Thymus (tissue), 11 donors: ENCODE measurements at regions not wholly inside any gene's neighbourhood (a gene's known extent, or its start where the extent isn't known, plus 50 kb on each side); places are given as distances from the start of the nearest gene placed in this dataset.

Experiments
- DNase-seq, 9 donors: peaks; one replicate each; pipeline ENCODE4 v3.0.0-alpha.2; 2013; ENCODE audit warnings: low spot score in 9 of 9, low read depth in 6 of 9, missing footprints in 1 of 9
- H3K27ac ChIP-seq, 2 donors: one replicate each; pipeline ENCODE4 v1.5.1; 2013; ENCODE audit warnings: control low read depth in 1 of 2, low read depth in 1 of 2, low read length in 1 of 2, mild to moderate bottlenecking in 1 of 2, moderate library complexity in 1 of 2
- H3K27me3 ChIP-seq, 2 donors: one replicate each; pipeline ENCODE4 v1.5.1; 2013; ENCODE audit warnings: low read length in 1 of 2; ENCODE audit not compliant: control insufficient read depth in 2 of 2, insufficient read depth in 1 of 2
- H3K36me3 ChIP-seq, 2 donors: one replicate each; pipeline ENCODE4 v1.5.1; 2013; ENCODE audit warnings: low read length in 1 of 2, mild to moderate bottlenecking in 1 of 2, moderate library complexity in 1 of 2; ENCODE audit not compliant: control insufficient read depth in 2 of 2, insufficient read depth in 2 of 2
- H3K4me1 ChIP-seq, 2 donors: one replicate each; pipeline ENCODE4 v1.5.1; 2013; ENCODE audit warnings: low read length in 2 of 2; ENCODE audit not compliant: control insufficient read depth in 2 of 2, insufficient read depth in 2 of 2
- H3K4me3 ChIP-seq, 2 donors: one replicate each; pipeline ENCODE4 v1.5.1; 2013; ENCODE audit warnings: low read length in 2 of 2, control low read depth in 1 of 2, mild to moderate bottlenecking in 1 of 2
- H3K9me3 ChIP-seq, 2 donors: one replicate each; pipeline ENCODE4 v1.5.1; 2013; ENCODE audit warnings: low read length in 1 of 2, mild to moderate bottlenecking in 1 of 2; ENCODE audit not compliant: control insufficient read depth in 2 of 2, insufficient read depth in 1 of 2
- WGBS: extraction: QIAGEN DNeasy Blood & Tissue Kit; methylation state at CpG from one replicate; pipeline ENCODE4 v1.1.7; 2013; 5-methylcytosine and 5-hydroxymethylcytosine counted together
- donor health status: healthy.

- no peak for DNase-seq
- Histone ChIP-seq H3K4me1 (no peaks in the 10 kb centered on the region), H3K4me3 (no peak overlapping the region), H3K27ac (no peak overlapping the region), H3K36me3 (no peaks in the 10 kb centered on the region), H3K27me3 (no peaks in the 10 kb centered on the region), H3K9me3 (no peaks in the 10 kb centered on the region)
- WGBS, result 48% methylated on average over 2 of the region's 2 CpGs
Measured at GRCh38 chr3:154510780-154511179, 80.8 kb upstream of the GPR149 start.

- Histone ChIP-seq H3K27me3 (no peaks in the 10 kb centered on the region), H3K4me1 (no peaks in the 10 kb centered on the region), H3K9me3 (no peaks in the 10 kb centered on the region), H3K4me3 (no peak overlapping the region), H3K36me3 (no peaks in the 10 kb centered on the region), H3K27ac (no peak overlapping the region)
- no peak for DNase-seq
- 90% methylated on average over 2 of the region's 2 CpGs for WGBS
Measured at GRCh38 chr3:154507727-154508126, 77.7 kb upstream of the GPR149 start.

DNA sequence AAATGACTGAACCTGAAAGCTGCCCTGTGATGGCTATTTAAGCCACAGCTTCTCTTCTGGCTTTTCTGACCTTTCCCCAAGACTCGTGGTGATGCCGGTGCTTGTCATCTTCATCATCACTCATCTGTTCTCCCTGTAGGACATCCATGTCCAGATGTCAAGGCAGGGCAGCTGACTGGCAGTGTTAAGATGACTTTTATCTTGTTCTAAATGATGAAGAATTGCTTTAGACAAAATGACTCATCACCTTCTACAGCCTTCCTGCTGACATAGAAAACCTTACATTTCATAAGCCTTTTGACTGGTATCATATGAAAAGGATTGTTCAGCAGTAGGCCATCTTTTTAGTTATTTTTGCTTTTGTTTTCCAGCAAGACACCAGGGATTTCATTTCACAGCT lies 67.0 kb upstream of the GPR149 start:
- Histone ChIP-seq H3K27ac (no peak overlapping the region), H3K4me1 (no peaks in the 10 kb centered on the region), H3K27me3 (no peaks in the 10 kb centered on the region), H3K36me3 (no peaks in the 10 kb centered on the region), H3K9me3 (no peaks in the 10 kb centered on the region), H3K4me3 (no peak overlapping the region)
- DNase-seq, result no peak
- WGBS, result 93% methylated on average over 2 of the region's 2 CpGs

GRCh38 chr3:154496540-154496939 lies 66.5 kb upstream of the GPR149 start:
- Histone ChIP-seq H3K4me1 (no peaks in the 10 kb centered on the region), H3K36me3 (no peaks in the 10 kb centered on the region), H3K4me3 (no peak overlapping the region), H3K27ac (no peak overlapping the region), H3K27me3 (no peaks in the 10 kb centered on the region), H3K9me3 (no peaks in the 10 kb centered on the region)
- DNase-seq, result no peak
- WGBS, result 94% methylated on average over 2 of the region's 2 CpGs

- DNase-seq, result no peak
- no peaks in the 10 kb centered on the region for H3K36me3 ChIP-seq
- no peak overlapping the region for H3K27ac ChIP-seq
- H3K4me1 ChIP-seq, result no peaks in the 10 kb centered on the region
- H3K27me3 ChIP-seq, result no peaks in the 10 kb centered on the region
- no peak overlapping the region for H3K4me3 ChIP-seq
- WGBS, result 91% methylated on average over 9 of the region's 9 CpGs
- H3K9me3 ChIP-seq, result no peaks in the 10 kb centered on the region
Measured at GRCh38 chr3:154486949-154487348, 57.0 kb upstream of the GPR149 start.

- no peaks in the 10 kb centered on the region for H3K4me1 ChIP-seq
- no peak for DNase-seq
- WGBS, result 94% methylated on average over 3 of the region's 3 CpGs
- no peaks in the 10 kb centered on the region for H3K36me3 ChIP-seq
- H3K4me3 ChIP-seq, result no peak overlapping the region
- H3K9me3 ChIP-seq, result no peaks in the 10 kb centered on the region
- no peak overlapping the region for H3K27ac ChIP-seq
- no peaks in the 10 kb centered on the region for H3K27me3 ChIP-seq
Measured at GRCh38 chr3:154482507-154482906, 52.5 kb upstream of the GPR149 start.

DNA sequence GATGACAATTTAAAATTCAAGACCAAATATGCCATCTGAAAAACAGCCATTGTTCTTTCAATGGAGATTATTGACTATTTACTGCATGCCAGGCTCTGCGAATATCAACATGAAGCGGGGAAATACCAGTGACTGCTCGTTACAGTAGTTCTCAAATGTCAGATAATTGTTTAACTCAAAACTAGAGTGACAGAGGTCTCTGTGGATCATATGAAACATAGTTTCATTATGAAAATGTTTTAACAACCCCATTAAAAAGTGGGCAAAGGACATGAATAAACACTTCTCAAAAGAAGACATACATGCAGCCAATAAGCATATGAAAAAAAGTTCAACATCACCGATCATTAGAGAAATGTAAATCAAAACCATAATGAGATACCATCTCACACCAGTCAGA lies 50.0 kb upstream of the GPR149 start:
- Histone ChIP-seq H3K36me3 (no peaks in the 10 kb centered on the region), H3K4me3 (no peak overlapping the region), H3K27me3 (no peaks in the 10 kb centered on the region), H3K9me3 (no peaks in the 10 kb centered on the region), H3K27ac (no peak overlapping the region), H3K4me1 (no peaks in the 10 kb centered on the region)
- no peak for DNase-seq
- WGBS, result 96% methylated on average over 4 of the region's 4 CpGs
